ENCODE measurements at regions not wholly inside any gene's neighbourhood (a gene's known extent, or its start where the extent isn't known, plus 50 kb on each side); places are given as distances from the start of the nearest gene placed in this dataset.
A peak's percentile ranks its signal among the peaks of the same experiment; 100 is the strongest.
"Not testable (repeated sequence)": the region's sequence is repeated elsewhere in the genome, so short reads cannot be mapped to it uniquely, and the experiment has no call there.

DNA sequence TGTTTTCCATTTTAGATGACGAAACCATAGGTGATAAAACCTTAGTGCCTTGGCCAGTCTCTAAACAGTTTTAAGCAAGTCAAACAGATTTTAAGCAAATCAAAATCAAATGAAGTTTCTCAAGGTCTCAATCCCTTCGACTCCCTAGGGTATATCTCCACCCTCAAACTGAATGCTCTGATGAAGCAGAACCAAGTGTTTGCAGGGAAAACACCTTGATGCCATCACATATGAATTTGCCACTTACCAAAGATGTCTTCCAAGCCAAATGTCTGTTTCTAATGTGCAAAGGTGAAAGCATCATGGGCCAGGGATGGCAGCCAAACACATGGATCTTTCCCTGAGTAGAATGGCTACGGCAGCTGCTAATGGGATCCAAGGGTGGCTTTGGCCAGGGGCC, 116.4 kb upstream of the COP1 start:
- Histone ChIP-seq H3K27ac (ENCODE audit: low read depth, low read length) (no peak overlapping the region), H3K4me3 (ENCODE audit: insufficient read depth, low read length) (no peak overlapping the region), H3K9me3 (ENCODE audit: low read depth, low read length) (no peaks in the 10 kb centered on the region), H3K4me2 (ENCODE audit: insufficient read depth, low read length) (no peak overlapping the region), H2AFZ (ENCODE audit: low read length) (no peak overlapping the region), H3K4me1 (ENCODE audit: insufficient read depth, low read length) (no peaks in the 10 kb centered on the region), H4K20me1 (ENCODE audit: insufficient read depth, low read length) (no peaks in the 10 kb centered on the region), H3K27me3 (ENCODE audit: insufficient read depth, low read length) (no peaks in the 10 kb centered on the region), H3K36me3 (ENCODE audit: insufficient read depth, low read length) (no peaks in the 10 kb centered on the region), H3K79me2 (ENCODE audit: insufficient read depth, low read length) (no peaks in the 10 kb centered on the region)
- TF ChIP-seq CTCF (IDR thresholded peaks at IDR 0.05; ENCODE audit: extremely low read depth, low read depth, low read length), result no peak
- DNase-seq (ENCODE audit: insufficient read length, low spot score, missing footprints), result no peak

DNA sequence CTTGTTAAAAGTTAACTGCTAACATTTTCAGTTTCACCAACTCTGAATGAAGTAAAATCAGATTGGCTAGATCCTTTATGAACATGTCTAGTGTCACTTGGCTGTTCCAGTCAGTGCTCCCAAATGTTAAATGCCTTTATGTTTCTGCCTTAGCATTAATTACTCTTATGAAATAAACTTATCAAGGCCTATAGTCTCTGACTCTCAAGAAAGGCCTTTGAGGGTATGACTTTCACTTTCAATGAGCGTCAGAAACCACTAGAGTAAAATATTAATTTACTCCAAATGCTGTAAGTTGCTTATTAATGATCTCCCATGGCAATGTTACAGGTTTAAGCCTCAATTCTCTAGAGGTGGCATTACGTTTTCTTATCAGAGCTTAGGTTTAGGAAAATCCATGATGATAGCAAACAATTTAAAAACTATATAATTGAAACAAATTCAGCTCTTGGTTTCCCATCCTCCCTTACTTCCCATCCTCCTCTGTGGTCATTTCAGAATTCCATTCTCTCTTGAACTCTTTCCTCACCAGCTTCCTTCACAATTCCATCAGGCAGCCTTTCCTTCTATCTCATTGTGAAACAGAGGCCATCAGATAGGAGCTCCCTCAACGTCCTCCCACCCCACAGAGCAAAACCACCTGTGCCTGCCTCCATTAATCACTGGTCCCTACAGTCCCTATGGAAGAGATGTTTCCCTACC, 108.6 kb upstream of the COP1 start:
- Histone ChIP-seq H3K36me3 (ENCODE audit: insufficient read depth, low read length) (no peaks in the 10 kb centered on the region), H4K20me1 (ENCODE audit: insufficient read depth, low read length) (no peaks in the 10 kb centered on the region), H3K4me3 (ENCODE audit: insufficient read depth, low read length) (no peak overlapping the region), H2AFZ (ENCODE audit: low read length) (no peak overlapping the region), H3K79me2 (ENCODE audit: insufficient read depth, low read length) (no peaks in the 10 kb centered on the region), H3K4me2 (ENCODE audit: insufficient read depth, low read length) (no peak overlapping the region), H3K27ac (ENCODE audit: low read depth, low read length) (no peak overlapping the region), H3K9me3 (ENCODE audit: low read depth, low read length) (no peaks in the 10 kb centered on the region), H3K27me3 (ENCODE audit: insufficient read depth, low read length) (no peaks in the 10 kb centered on the region), H3K4me1 (ENCODE audit: insufficient read depth, low read length) (no peaks in the 10 kb centered on the region)
- no peak for TF ChIP-seq CTCF (IDR thresholded peaks at IDR 0.05; ENCODE audit: extremely low read depth, low read depth, low read length)
- peak; percentile 58 for DNase-seq (ENCODE audit: insufficient read length, low spot score, missing footprints)

- DNase-seq (ENCODE audit: insufficient read length, low spot score, missing footprints); H3K4me3 ChIP-seq (ENCODE audit: insufficient read depth, low read length); H2AFZ ChIP-seq (ENCODE audit: low read length): not testable (repeated sequence)
Measured at GRCh38 chr1:176296602-176297001, 89.5 kb upstream of the COP1 start.

DNA sequence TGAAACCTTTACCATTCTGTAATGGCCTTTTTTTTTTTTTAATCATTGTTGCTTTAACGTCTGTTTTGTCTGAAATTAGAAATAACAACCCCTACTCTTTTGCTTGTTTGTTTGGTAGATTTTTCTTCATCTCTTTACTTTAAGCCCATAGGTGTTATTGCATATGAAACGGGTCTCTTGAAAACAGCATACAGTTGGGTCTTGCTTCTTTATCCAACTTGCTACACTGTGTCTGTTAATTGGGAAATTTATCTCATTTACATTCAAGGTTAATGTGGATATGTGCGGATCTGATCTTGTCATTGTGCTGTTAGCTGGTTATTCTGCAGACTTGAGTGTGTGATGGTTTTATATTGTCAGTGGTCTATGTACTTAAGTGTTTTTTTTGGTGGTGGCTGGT, 78.9 kb upstream of the COP1 start:
- no peaks in the 10 kb centered on the region for H4K20me1 ChIP-seq (ENCODE audit: insufficient read depth, low read length)
- DNase-seq (ENCODE audit: insufficient read length, low spot score, missing footprints), result no peak
- no peak overlapping the region for H3K27ac ChIP-seq (ENCODE audit: low read depth, low read length)
- no peak overlapping the region for H3K4me2 ChIP-seq (ENCODE audit: insufficient read depth, low read length)
- H3K36me3 ChIP-seq (ENCODE audit: insufficient read depth, low read length), result no peaks in the 10 kb centered on the region
- H3K79me2 ChIP-seq (ENCODE audit: insufficient read depth, low read length), result no peaks in the 10 kb centered on the region
- no peaks in the 10 kb centered on the region for H3K4me1 ChIP-seq (ENCODE audit: insufficient read depth, low read length)
- H3K9me3 ChIP-seq (ENCODE audit: low read depth, low read length), result no peaks in the 10 kb centered on the region
- H2AFZ ChIP-seq (ENCODE audit: low read length), result no peak overlapping the region
- TF ChIP-seq CTCF (IDR thresholded peaks at IDR 0.05; ENCODE audit: extremely low read depth, low read depth, low read length), result no peak
- H3K4me3 ChIP-seq (ENCODE audit: insufficient read depth, low read length), result no peak overlapping the region
- no peaks in the 10 kb centered on the region for H3K27me3 ChIP-seq (ENCODE audit: insufficient read depth, low read length)

More at GRCh38 chr1:176296602-176297001, 89.5 kb upstream of the COP1 start:
- not testable (repeated sequence) for H3K4me1 ChIP-seq (ENCODE audit: insufficient read depth, low read length); H3K27me3 ChIP-seq (ENCODE audit: insufficient read depth, low read length); H3K79me2 ChIP-seq (ENCODE audit: insufficient read depth, low read length); H3K27ac ChIP-seq (ENCODE audit: low read depth, low read length); H4K20me1 ChIP-seq (ENCODE audit: insufficient read depth, low read length); H3K4me2 ChIP-seq (ENCODE audit: insufficient read depth, low read length); H3K9me3 ChIP-seq (ENCODE audit: low read depth, low read length); H3K36me3 ChIP-seq (ENCODE audit: insufficient read depth, low read length)

Measured in osteoblast (primary cell).